Chondrocyte (in vitro differentiated cells): ENCODE measurements at regions not wholly inside any gene's neighbourhood (a gene's known extent, or its start where the extent isn't known, plus 50 kb on each side); places are given as distances from the start of the nearest gene placed in this dataset.
"Not testable (repeated sequence)": the region's sequence is repeated elsewhere in the genome, so short reads cannot be mapped to it uniquely, and the experiment has no call there.

Experiments
- DNase-seq: peaks from one replicate; pipeline ENCODE4 v3.0.0; 2021; ENCODE audit warnings: mixed read lengths, low spot score
- H3K27ac Mint-ChIP-seq: one replicate; pipeline ENCODE4 v1.8.0; 2021; ENCODE audit warnings: mild to moderate bottlenecking, moderate library complexity, mixed read lengths; ENCODE audit not compliant: unreplicated experiment
- H3K27me3 Mint-ChIP-seq: 2 replicates; pipeline ENCODE4 v1.8.0; 2021; ENCODE audit warnings: low read depth, mixed read lengths
- H3K36me3 Mint-ChIP-seq: 2 replicates; pipeline ENCODE4 v1.8.0; 2021; ENCODE audit warnings: low read depth, mixed read lengths
- H3K4me1 Mint-ChIP-seq: 2 replicates; pipeline ENCODE4 v1.8.0; 2021; ENCODE audit warnings: low read depth, mild to moderate bottlenecking, mixed read lengths
- H3K4me3 Mint-ChIP-seq: one replicate; pipeline ENCODE4 v1.8.0; 2021; ENCODE audit warnings: mild to moderate bottlenecking, moderate library complexity, mixed read lengths; ENCODE audit not compliant: unreplicated experiment
- H3K9me3 Mint-ChIP-seq: 2 replicates; pipeline ENCODE4 v1.8.0; 2021; ENCODE audit warnings: low read depth, mixed read lengths
- TF ChIP-seq, protein P1 (sequence below): fragments of 200-600 bp; sonication (generic); IDR thresholded peaks from 2 replicates; pipeline ENCODE4 v1.5.0; 2021; ENCODE audit warnings: antibody characterized with exemption, mild to moderate bottlenecking, moderate library complexity

- peak overlapping the region; percentile 79 for H3K27ac Mint-ChIP-seq
- H3K9me3 Mint-ChIP-seq = no peaks in the 10 kb centered on the region
- no peaks in the 10 kb centered on the region for H3K27me3 Mint-ChIP-seq
- no peak for DNase-seq
- peak overlapping the region; percentile 29 for H3K4me3 Mint-ChIP-seq
- H3K36me3 Mint-ChIP-seq = no peaks in the 10 kb centered on the region
- peaks cover 24% of the 10 kb centered on the region for H3K4me1 Mint-ChIP-seq
- TF ChIP-seq, protein P1, sequence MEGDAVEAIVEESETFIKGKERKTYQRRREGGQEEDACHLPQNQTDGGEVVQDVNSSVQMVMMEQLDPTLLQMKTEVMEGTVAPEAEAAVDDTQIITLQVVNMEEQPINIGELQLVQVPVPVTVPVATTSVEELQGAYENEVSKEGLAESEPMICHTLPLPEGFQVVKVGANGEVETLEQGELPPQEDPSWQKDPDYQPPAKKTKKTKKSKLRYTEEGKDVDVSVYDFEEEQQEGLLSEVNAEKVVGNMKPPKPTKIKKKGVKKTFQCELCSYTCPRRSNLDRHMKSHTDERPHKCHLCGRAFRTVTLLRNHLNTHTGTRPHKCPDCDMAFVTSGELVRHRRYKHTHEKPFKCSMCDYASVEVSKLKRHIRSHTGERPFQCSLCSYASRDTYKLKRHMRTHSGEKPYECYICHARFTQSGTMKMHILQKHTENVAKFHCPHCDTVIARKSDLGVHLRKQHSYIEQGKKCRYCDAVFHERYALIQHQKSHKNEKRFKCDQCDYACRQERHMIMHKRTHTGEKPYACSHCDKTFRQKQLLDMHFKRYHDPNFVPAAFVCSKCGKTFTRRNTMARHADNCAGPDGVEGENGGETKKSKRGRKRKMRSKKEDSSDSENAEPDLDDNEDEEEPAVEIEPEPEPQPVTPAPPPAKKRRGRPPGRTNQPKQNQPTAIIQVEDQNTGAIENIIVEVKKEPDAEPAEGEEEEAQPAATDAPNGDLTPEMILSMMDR = no peak
Measured at GRCh38 chr6:137637121-137637520, 142.9 kb upstream of the OLIG3 start.

DNA sequence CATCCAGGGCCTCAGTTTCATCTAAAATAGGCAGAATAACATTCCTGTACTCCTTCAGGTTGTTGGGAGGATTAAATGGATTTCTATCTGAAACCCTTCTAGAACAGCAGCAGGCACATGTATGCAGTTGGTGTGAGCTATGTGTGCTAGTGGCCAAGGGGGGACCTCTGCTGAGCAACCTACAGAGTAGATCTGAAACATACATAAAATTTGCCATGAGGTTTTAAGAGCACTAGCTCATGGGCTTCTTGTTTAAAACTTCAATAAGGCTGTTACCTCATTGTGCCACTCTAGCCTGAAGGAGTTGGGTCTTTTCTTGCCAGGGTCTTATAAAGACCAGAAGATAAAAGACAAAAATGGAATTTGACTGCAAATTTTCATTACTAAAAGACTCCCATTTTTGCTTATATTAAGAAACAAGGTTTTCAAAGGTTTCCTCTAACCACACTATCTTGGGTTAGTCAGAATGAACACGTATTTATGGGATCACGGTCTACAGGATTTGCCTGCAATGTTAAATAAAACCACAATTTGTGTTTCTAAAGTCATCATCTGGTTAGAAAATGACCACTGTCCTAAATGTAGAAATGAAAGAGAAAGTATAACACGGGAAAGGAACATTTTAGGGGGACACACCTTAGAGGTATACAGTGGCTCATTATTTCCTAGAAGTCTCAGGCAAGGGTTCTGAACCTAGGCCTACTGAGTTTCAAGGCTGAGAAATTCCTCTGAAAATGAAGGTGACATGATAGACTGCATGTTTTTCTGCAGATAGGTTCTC is 144.9 kb upstream of the OLIG3 start:
- no peak overlapping the region for H3K27ac Mint-ChIP-seq
- H3K9me3 Mint-ChIP-seq = no peaks in the 10 kb centered on the region
- H3K36me3 Mint-ChIP-seq = no peaks in the 10 kb centered on the region
- peaks cover 8% of the 10 kb centered on the region for H3K27me3 Mint-ChIP-seq
- no peak overlapping the region for H3K4me3 Mint-ChIP-seq
- no peak for DNase-seq
- TF ChIP-seq, protein P1 = no peak
- peaks cover 24% of the 10 kb centered on the region for H3K4me1 Mint-ChIP-seq

DNA sequence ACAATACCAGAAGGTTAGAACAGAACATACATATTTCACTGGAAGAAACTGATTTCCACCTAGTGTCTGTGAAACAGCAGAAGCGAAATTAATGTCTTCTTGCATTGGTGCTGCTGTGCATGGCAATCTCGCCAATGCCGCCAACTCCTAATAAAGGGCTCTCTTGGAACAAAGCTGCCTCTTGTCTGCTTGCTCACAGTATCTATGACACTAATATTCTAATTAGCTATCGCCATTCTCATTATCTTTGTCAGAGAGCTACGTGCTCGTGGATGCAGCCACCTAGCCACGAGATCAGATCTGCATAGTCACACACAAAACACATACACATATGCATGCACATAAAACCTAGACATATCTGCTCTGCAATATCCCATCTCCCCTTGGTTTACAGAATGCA is 145.9 kb upstream of the OLIG3 start:
- no peaks in the 10 kb centered on the region for H3K9me3 Mint-ChIP-seq

GRCh38 chr6:137641474-137642077 is 147.4 kb upstream of the OLIG3 start:
- H3K4me3 Mint-ChIP-seq = no peak overlapping the region
- peaks cover 23% of the 10 kb centered on the region for H3K4me1 Mint-ChIP-seq
- H3K27ac Mint-ChIP-seq = no peak overlapping the region
- TF ChIP-seq, protein P1 = peak; percentile 94
- no peak for DNase-seq
- no peaks in the 10 kb centered on the region for H3K9me3 Mint-ChIP-seq
- H3K36me3 Mint-ChIP-seq = no peaks in the 10 kb centered on the region
- peaks cover 11% of the 10 kb centered on the region for H3K27me3 Mint-ChIP-seq

More for the DNA sequence above, 145.9 kb upstream of the OLIG3 start:
- TF ChIP-seq, protein P1 = no peak
- peaks cover 24% of the 10 kb centered on the region for H3K4me1 Mint-ChIP-seq
- no peak for DNase-seq
- H3K4me3 Mint-ChIP-seq = no peak overlapping the region
- H3K27ac Mint-ChIP-seq = no peak overlapping the region
- peaks cover 11% of the 10 kb centered on the region for H3K27me3 Mint-ChIP-seq
- no peaks in the 10 kb centered on the region for H3K36me3 Mint-ChIP-seq

DNA sequence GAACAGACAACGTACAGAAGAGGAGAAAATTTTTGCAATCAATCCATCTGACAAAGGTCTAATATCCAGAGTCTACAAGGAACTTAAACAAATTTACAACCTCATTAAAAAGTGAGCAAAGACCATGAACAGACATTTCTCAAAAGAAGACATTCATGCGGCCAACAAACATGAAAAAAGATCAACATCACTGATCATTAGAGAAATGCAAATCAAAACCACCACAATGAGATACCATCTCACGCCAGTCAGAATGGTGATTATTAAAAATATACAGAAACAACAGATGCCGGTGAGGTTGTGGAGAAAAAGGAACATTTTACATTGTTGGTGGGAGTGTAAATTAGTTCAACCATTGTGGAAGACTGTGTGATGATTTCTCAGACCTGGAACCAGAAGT is 149.0 kb upstream of the OLIG3 start:
- not testable (repeated sequence) for H3K4me3 Mint-ChIP-seq, DNase-seq, H3K4me1 Mint-ChIP-seq, H3K36me3 Mint-ChIP-seq, H3K27ac Mint-ChIP-seq, H3K9me3 Mint-ChIP-seq
- H3K27me3 Mint-ChIP-seq = peaks cover 11% of the 10 kb centered on the region

- DNase-seq, H3K27ac Mint-ChIP-seq, H3K9me3 Mint-ChIP-seq, H3K4me3 Mint-ChIP-seq, H3K4me1 Mint-ChIP-seq, H3K36me3 Mint-ChIP-seq: not testable (repeated sequence)
- H3K27me3 Mint-ChIP-seq = peaks cover 11% of the 10 kb centered on the region
Measured at GRCh38 chr6:137643644-137644043, 149.4 kb upstream of the OLIG3 start.
